DOHH2 (cell line): ENCODE measurements at regions not wholly inside any gene's neighbourhood (a gene's known extent, or its start where the extent isn't known, plus 50 kb on each side); places are given as distances from the start of the nearest gene placed in this dataset.

Source experiments
- H3F3A ChIP-seq: fragments of 200-600 bp; sonication (generic), shearing (Covaris generic); 2 replicates; pipeline ENCODE4 v1.6.0; 2016; ENCODE audit warnings: antibody characterized with exemption, mild to moderate bottlenecking; ENCODE audit not compliant: control insufficient read depth, insufficient read depth
- H3K27ac ChIP-seq: fragments of 200-600 bp; sonication (generic); 2 replicates; pipeline ENCODE4 v1.5.1; 2014; ENCODE audit warnings: low read depth, mild to moderate bottlenecking, low read length, moderate library complexity
- H3K27me3 ChIP-seq: fragments of 200-600 bp; sonication (generic); 2 replicates; pipeline ENCODE4 v1.6.1; 2014; ENCODE audit warnings: mild to moderate bottlenecking, low read length, mixed read lengths; ENCODE audit not compliant: control insufficient read depth
- H3K36me3 ChIP-seq: fragments of 200-600 bp; sonication (generic); 2 replicates; pipeline ENCODE4 v1.6.1; 2014; ENCODE audit warnings: mild to moderate bottlenecking, low read length, moderate library complexity, mixed read lengths; ENCODE audit not compliant: control insufficient read depth
- H3K4me1 ChIP-seq: fragments of 200-600 bp; sonication (generic); 2 replicates; pipeline ENCODE4 v1.6.1; 2014; ENCODE audit warnings: mild to moderate bottlenecking, low read length, mixed read lengths; ENCODE audit not compliant: control insufficient read depth
- H3K4me2 ChIP-seq: fragments of 200-600 bp; sonication (generic); 2 replicates; pipeline ENCODE4 v1.6.0; 2014; ENCODE audit warnings: mild to moderate bottlenecking, low read length, moderate library complexity
- H3K4me3 ChIP-seq: fragments of 200-600 bp; sonication (generic); 2 replicates; pipeline ENCODE4 v1.5.1; 2014; ENCODE audit warnings: mild to moderate bottlenecking, low read length, mixed read lengths
- H3K79me2 ChIP-seq: fragments of 200-600 bp; sonication (generic); 2 replicates; pipeline ENCODE4 v1.6.1; 2014; ENCODE audit warnings: mild to moderate bottlenecking, low read length, mixed read lengths; ENCODE audit not compliant: control insufficient read depth
- H3K9me2 ChIP-seq: fragments of 200-600 bp; sonication (generic); replicated peaks from 2 replicates; pipeline ENCODE4 v1.6.1; 2014; ENCODE audit warnings: mild to moderate bottlenecking, low read length, mixed read lengths; ENCODE audit not compliant: control insufficient read depth
- H3K9me3 ChIP-seq: fragments of 200-600 bp; sonication (generic); 2 replicates; pipeline ENCODE4 v1.6.1; 2014; ENCODE audit warnings: antibody characterized with exemption, low read length, mixed read lengths; ENCODE audit not compliant: control insufficient read depth, insufficient read depth
- H4K20me1 ChIP-seq: fragments of 200-600 bp; sonication (generic); 2 replicates; pipeline ENCODE4 v1.6.0; 2014; ENCODE audit warnings: low read depth, mild to moderate bottlenecking, antibody characterized with exemption, low read length, moderate library complexity; ENCODE audit not compliant: control insufficient read depth, insufficient read depth
- CTCF ChIP-seq: fragments of 200-600 bp; sonication (generic); IDR thresholded peaks from one replicate; pipeline ENCODE4 v1.5.1; 2014; ENCODE audit warnings: antibody characterized with exemption, mild to moderate bottlenecking, low read depth, low read length; ENCODE audit not compliant: poor library complexity, severe bottlenecking
- EZH2phosphoT487 ChIP-seq: fragments of 200-600 bp; sonication (generic); IDR thresholded peaks from 2 replicates; pipeline ENCODE4 v1.6.1; 2017; ENCODE audit warnings: borderline replicate concordance, mild to moderate bottlenecking, antibody characterized with exemption, low read length, moderate library complexity, mixed read lengths

DNA sequence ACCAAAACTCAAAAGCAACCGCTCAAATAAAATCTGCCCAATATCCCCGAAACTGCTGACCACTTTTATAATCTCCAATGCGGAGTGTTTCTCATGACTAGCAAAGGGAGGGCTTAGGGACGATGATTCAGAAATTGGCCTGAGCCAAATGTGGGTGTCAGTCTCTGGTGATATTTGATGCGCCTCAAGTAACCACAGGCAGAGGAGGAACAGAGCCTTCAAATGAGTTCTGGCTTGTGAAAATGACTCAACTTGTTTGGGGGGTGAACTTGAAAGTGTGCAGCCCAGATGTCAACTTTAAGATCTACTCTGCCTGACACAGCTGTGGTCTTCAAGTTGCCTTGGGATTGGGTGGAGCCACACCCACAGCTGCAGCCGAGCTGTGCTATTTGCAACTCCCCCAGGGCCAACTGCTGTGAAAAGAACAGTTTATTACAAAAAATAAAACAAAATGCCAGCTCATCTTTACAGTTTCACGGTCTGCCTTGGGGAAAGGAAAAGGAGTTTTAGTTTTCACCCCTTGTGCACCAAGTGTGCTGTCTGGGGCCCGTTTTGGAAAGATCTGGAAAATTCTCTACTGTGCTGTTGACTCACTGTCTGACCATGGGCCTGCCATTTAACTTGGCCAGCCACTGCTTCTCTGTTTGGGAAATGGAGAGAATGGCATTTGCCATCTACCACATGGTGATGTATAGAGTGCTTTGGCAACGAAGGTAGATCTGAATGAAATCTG, 222.1 kb downstream of the MTX2 start:
- H4K20me1 ChIP-seq: no peaks in the 10 kb centered on the region
- no peaks in the 10 kb centered on the region for H3K27me3 ChIP-seq
- no peaks in the 10 kb centered on the region for H3K79me2 ChIP-seq
- H3K27ac ChIP-seq: no peak overlapping the region
- no peaks in the 10 kb centered on the region for H3K9me2 ChIP-seq
- H3K9me3 ChIP-seq: no peaks in the 10 kb centered on the region
- no peaks in the 10 kb centered on the region for H3K36me3 ChIP-seq
- no peak overlapping the region for H3K4me2 ChIP-seq
- TF ChIP-seq EZH2phosphoT487: no peak
- no peak for TF ChIP-seq CTCF
- H3F3A ChIP-seq: no peaks in the 10 kb centered on the region
- H3K4me1 ChIP-seq: peaks cover 6% of the 10 kb centered on the region; the same call in 1 of the 2 replicates
- H3K4me3 ChIP-seq: no peak overlapping the region

- Histone ChIP-seq H3K36me3 (no peaks in the 10 kb centered on the region), H3K4me1 (peaks cover 6% of the 10 kb centered on the region; the same call in 1 of the 2 replicates), H3K27me3 (no peaks in the 10 kb centered on the region), H3K4me2 (no peak overlapping the region), H3K79me2 (no peaks in the 10 kb centered on the region), H3K9me2 (no peaks in the 10 kb centered on the region), H3K27ac (no peak overlapping the region), H4K20me1 (no peaks in the 10 kb centered on the region), H3K4me3 (no peak overlapping the region), H3K9me3 (no peaks in the 10 kb centered on the region), H3F3A (no peaks in the 10 kb centered on the region)
- TF ChIP-seq EZH2phosphoT487 (no peak), CTCF (no peak)
Observed at GRCh38 chr2:176492583-176492982, 223.3 kb downstream of the MTX2 start.

GRCh38 chr2:176493226-176493825, 224.1 kb downstream of the MTX2 start:
- Histone ChIP-seq H3K4me2 (no peak overlapping the region), H3K36me3 (no peaks in the 10 kb centered on the region), H4K20me1 (no peaks in the 10 kb centered on the region), H3K9me2 (no peaks in the 10 kb centered on the region), H3K27ac (no peak overlapping the region), H3F3A (no peaks in the 10 kb centered on the region), H3K9me3 (no peaks in the 10 kb centered on the region), H3K4me3 (no peak overlapping the region), H3K4me1 (peaks cover 6% of the 10 kb centered on the region; the same call in 1 of the 2 replicates), H3K27me3 (no peaks in the 10 kb centered on the region), H3K79me2 (no peaks in the 10 kb centered on the region)
- no peak for TF ChIP-seq CTCF
- no peak for TF ChIP-seq EZH2phosphoT487
